IMR-90 (cell line): ENCODE measurements at regions not wholly inside any gene's neighbourhood (a gene's known extent, or its start where the extent isn't known, plus 50 kb on each side); places are given as distances from the start of the nearest gene placed in this dataset.
A peak's percentile ranks its signal among the peaks of the same experiment; 100 is the strongest.

Source experiments
- ATAC-seq: fragments of 200-7000 bp; cut with Tn5 transposase; 2 replicates; pipeline ENCODE4 v1.9.1; 2020; ENCODE audit warnings: low read depth, mild to moderate bottlenecking, moderate library complexity
- BruUV-seq: library from RNA; stranded (reverse); fragments of 400-500 nt; replicated peaks from 2 replicates; lab custom pipeline; 2021; lab: Mats Ljungman, UMichigan
- CTCF ChIA-PET: fragments of 300-600 bp; formaldehyde crosslinking; extraction: SDS; loops from one replicate; lab custom pipeline; 2021; ENCODE audit warnings: antibody characterized with exemption; lab: Yijun Ruan, JAX
- POLR2A ChIA-PET: fragments of 300-600 bp; sonication (Branson Sonifier 250); formaldehyde crosslinking; loops from one replicate; lab custom pipeline; 2022; ENCODE audit warnings: antibody characterized with exemption; ENCODE audit not compliant: unreplicated experiment; lab: Charles Lee
- DNase-seq: peaks from one replicate; pipeline ENCODE4 v3.0.0; 2013
- H2AFZ ChIP-seq: replicated peaks from 2 replicates; pipeline ENCODE3; 2013; ENCODE audit warnings: low read length, mild to moderate bottlenecking; ENCODE audit not compliant: poor library complexity
- H2AK5ac ChIP-seq: 2 replicates; pipeline ENCODE4 v1.6.1; 2013; ENCODE audit warnings: low read depth, low read length, inconsistent platforms
- H2AK9ac ChIP-seq: replicated peaks from 2 replicates; pipeline ENCODE3; 2013; ENCODE audit warnings: mild to moderate bottlenecking, low read depth, low read length, moderate library complexity; ENCODE audit not compliant: poor library complexity
- H2BK120ac ChIP-seq: 2 replicates; pipeline ENCODE4 v1.6.1; 2013; ENCODE audit warnings: low read depth, low read length, inconsistent platforms
- H2BK15ac ChIP-seq: 3 replicates; pipeline ENCODE4 v1.6.1; 2013; ENCODE audit warnings: low read depth, low read length, inconsistent platforms
- H2BK20ac ChIP-seq: 2 replicates; pipeline ENCODE4 v1.6.1; 2013; ENCODE audit warnings: low read depth, mild to moderate bottlenecking, inconsistent platforms, low read length, moderate library complexity
- H2BK5ac ChIP-seq: 2 replicates; pipeline ENCODE4 v1.6.1; 2013; ENCODE audit warnings: mild to moderate bottlenecking, low read depth, low read length, inconsistent platforms; ENCODE audit not compliant: poor library complexity, severe bottlenecking
- H3K14ac ChIP-seq: replicated peaks from 2 replicates; pipeline ENCODE4 v1.6.1; 2013; ENCODE audit warnings: low read depth, low read length, inconsistent platforms
- H3K18ac ChIP-seq: 2 replicates; pipeline ENCODE4 v1.6.1; 2013; ENCODE audit warnings: low read depth, low read length, control low read depth
- H3K23ac ChIP-seq: 2 replicates; pipeline ENCODE4 v1.6.1; 2013; ENCODE audit warnings: low read depth, low read length, inconsistent platforms
- H3K27ac ChIP-seq: 2 replicates; pipeline ENCODE4 v1.5.1; 2013; ENCODE audit warnings: mild to moderate bottlenecking, control low read depth, low read length; ENCODE audit not compliant: insufficient read depth
- H3K27me3 ChIP-seq: 2 replicates; pipeline ENCODE4 v1.6.1; 2013; ENCODE audit warnings: low read length; ENCODE audit not compliant: control insufficient read depth, insufficient read depth
- H3K36me3 ChIP-seq: 2 replicates; pipeline ENCODE4 v1.6.1; 2013; ENCODE audit warnings: low read length, mixed read lengths; ENCODE audit not compliant: control insufficient read depth, insufficient read depth
- H3K4ac ChIP-seq: 2 replicates; pipeline ENCODE4 v1.6.1; 2013; ENCODE audit warnings: low read depth, low read length, inconsistent platforms
- H3K4me1 ChIP-seq: 2 replicates; pipeline ENCODE4 v1.6.1; 2013; ENCODE audit warnings: low read length, mixed read lengths; ENCODE audit not compliant: control insufficient read depth, insufficient read depth
- H3K4me2 ChIP-seq: 2 replicates; pipeline ENCODE4 v1.6.1; 2013; ENCODE audit warnings: low read depth, mild to moderate bottlenecking, control low read depth, low read length, moderate library complexity
- H3K4me3 ChIP-seq: 2 replicates; pipeline ENCODE4 v1.5.1; 2013; ENCODE audit warnings: low read depth, mild to moderate bottlenecking, control low read depth, low read length, moderate library complexity; ENCODE audit not compliant: insufficient read depth
- H3K56ac ChIP-seq: 2 replicates; pipeline ENCODE4 v1.6.1; 2013; ENCODE audit warnings: low read length, inconsistent platforms; ENCODE audit not compliant: insufficient read depth; ENCODE audit errors: extremely low read depth
- H3K79me1 ChIP-seq, 2 experiments: 2 replicates each; pipeline ENCODE4 v1.6.1; 2013; ENCODE audit warnings: low read length in 2 of 2, inconsistent platforms in 1 of 2, low read depth in 1 of 2
- H3K9ac ChIP-seq: 2 replicates; pipeline ENCODE4 v1.6.1; 2013; ENCODE audit warnings: low read depth, low read length, control low read depth
- H3K9me1 ChIP-seq: 2 replicates; pipeline ENCODE4 v1.6.1; 2013; ENCODE audit warnings: low read length, inconsistent platforms; ENCODE audit not compliant: insufficient read depth
- H3K9me3 ChIP-seq: 2 replicates; pipeline ENCODE4 v1.6.1; 2013; ENCODE audit warnings: low read length; ENCODE audit not compliant: control insufficient read depth, insufficient read depth
- H4K20me1 ChIP-seq: 2 replicates; pipeline ENCODE4 v1.6.1; 2013; ENCODE audit warnings: low read length, inconsistent platforms; ENCODE audit not compliant: insufficient read depth
- H4K5ac ChIP-seq: 2 replicates; pipeline ENCODE4 v1.6.1; 2013; ENCODE audit warnings: mild to moderate bottlenecking, low read depth, low read length, control low read depth
- H4K8ac ChIP-seq, 2 experiments: 2 replicates each; pipeline ENCODE4 v1.6.1; 2013; ENCODE audit warnings: low read depth in 2 of 2, low read length in 2 of 2, control low read depth in 1 of 2, inconsistent platforms in 1 of 2
- H4K91ac ChIP-seq: 2 replicates; pipeline ENCODE4 v1.6.1; 2013; ENCODE audit warnings: low read depth, low read length, inconsistent platforms; ENCODE audit not compliant: insufficient read depth
- BHLHE40 ChIP-seq: fragments of 150-350 bp; IDR thresholded peaks from 2 replicates; pipeline ENCODE4 v1.6.1; 2016; ENCODE audit warnings: mild to moderate bottlenecking, low read depth, low read length
- CEBPB ChIP-seq: IDR thresholded peaks from 2 replicates; pipeline ENCODE4 v1.6.1; 2012; ENCODE audit warnings: low read depth, low read length, improper control_type of control experiment
- MXI1 ChIP-seq: IDR thresholded peaks from 2 replicates; pipeline ENCODE4 v1.6.1; 2012; ENCODE audit warnings: low read depth, mild to moderate bottlenecking, low read length, moderate library complexity, borderline replicate concordance
- WGBS, 2 experiments: methylation state at CpG; one replicate each; pipeline versions ENCODE4 v1.1.5 to v1.1.7; 2013; ENCODE audit warnings: missing lambda C conversion rate in 2 of 2; ENCODE audit not compliant: insufficient read length in 1 of 2; ENCODE audit errors: extremely low coverage in 2 of 2; 5-methylcytosine and 5-hydroxymethylcytosine counted together
- dilution Hi-C: fragments of 300-500 bp; cut with HindIII; formaldehyde crosslinking; loops from one replicate; pipeline ENCODE4 v1.14.3; 2018; ENCODE audit warnings: low sequenced_read_pairs; ENCODE audit not compliant: unreplicated experiment
- in situ Hi-C: fragments of 300-500 bp; cut with MboI; formaldehyde crosslinking; loops from 3 replicates; pipeline ENCODE4 v1.14.3; 2019; ENCODE audit warnings: low sequenced_read_pairs, inconsistent platforms, mixed read lengths
- intact Hi-C: fragments of 100-400 bp; cut with micrococcal nuclease; formaldehyde crosslinking; loops from 2 replicates; pipeline ENCODE4 v1.10.0; 2022

- DNase-seq (peak; percentile 80), ATAC-seq (no peak; the same call in 1 of the 2 replicates)
- Histone ChIP-seq H3K9me3 (peaks cover 3% of the 10 kb centered on the region; the same call in 1 of the 2 replicates), H2AK9ac (no peak overlapping the region), H4K8ac (no peak overlapping the region), H2AK5ac (no peak overlapping the region), H3K14ac (no peak overlapping the region), H3K18ac (no peak overlapping the region), H3K36me3 (no peaks in the 10 kb centered on the region), H3K56ac (no peak overlapping the region), H2AFZ (no peak overlapping the region), H2BK20ac (no peak overlapping the region), H2BK5ac (no peak overlapping the region), H3K4ac (no peak overlapping the region), H3K4me2 (no peak overlapping the region), H3K9ac (no peak overlapping the region), H3K27ac (no peak overlapping the region), H3K4me1 (no peaks in the 10 kb centered on the region), H2BK15ac (no peak overlapping the region), H3K23ac (no peak overlapping the region), H2BK120ac (no peak overlapping the region), H4K5ac (no peak overlapping the region), H3K9me1 (no peaks in the 10 kb centered on the region), H3K4me3 (no peak overlapping the region), H4K20me1 (no peaks in the 10 kb centered on the region), H3K79me1 (no peaks in the 10 kb centered on the region), H3K27me3 (peaks cover 2% of the 10 kb centered on the region; the same call in 1 of the 2 replicates), H4K91ac (no peak overlapping the region)
- dilution Hi-C loops (no loop called here), intact Hi-C loops (no loop called here), in situ Hi-C loops (no loop called here)
- CTCF ChIA-PET: no interaction called here
- POLR2A ChIA-PET: no interaction called here
- BruUV-seq: no TSS peak
- 80% methylated on average over 1 of the region's 6 CpGs; no CpG with 5 or more reads in 1 of the 2 experiments for WGBS, 2 experiments
- no peak for TF ChIP-seq MXI1
- TF ChIP-seq CEBPB: 0 out of 2 replicates have a peak, but pooled peaks have one; percentile 6
- TF ChIP-seq BHLHE40: no peak
Measured at GRCh38 chr5:74186356-74187315, 453.9 kb downstream of the ENC1 start.
